Astrocyte of the cerebellum (primary cell): ENCODE measurements at regions not wholly inside any gene's neighbourhood (a gene's known extent, or its start where the extent isn't known, plus 50 kb on each side); places are given as distances from the start of the nearest gene placed in this dataset.

Source experiments
- DNase-seq: peaks from one replicate; pipeline ENCODE4 v3.0.0-alpha.2; 2011; ENCODE audit warnings: low read depth
- H3K4me3 ChIP-seq: 2 replicates; pipeline ENCODE4 v1.5.1; 2011; ENCODE audit warnings: mild to moderate bottlenecking, low read depth, low read length, moderate library complexity
- in situ Hi-C: cut with HindIII; loops from 2 replicates; pipeline ENCODE4 v1.10.0; 2017; ENCODE audit warnings: low sequenced_read_pairs
- TF ChIP-seq, protein P1 (sequence below): IDR thresholded peaks from 2 replicates; pipeline ENCODE4 v1.5.1; 2012; ENCODE audit warnings: low read length, low read depth, moderate library complexity, mild to moderate bottlenecking; ENCODE audit errors: missing control alignments

DNA sequence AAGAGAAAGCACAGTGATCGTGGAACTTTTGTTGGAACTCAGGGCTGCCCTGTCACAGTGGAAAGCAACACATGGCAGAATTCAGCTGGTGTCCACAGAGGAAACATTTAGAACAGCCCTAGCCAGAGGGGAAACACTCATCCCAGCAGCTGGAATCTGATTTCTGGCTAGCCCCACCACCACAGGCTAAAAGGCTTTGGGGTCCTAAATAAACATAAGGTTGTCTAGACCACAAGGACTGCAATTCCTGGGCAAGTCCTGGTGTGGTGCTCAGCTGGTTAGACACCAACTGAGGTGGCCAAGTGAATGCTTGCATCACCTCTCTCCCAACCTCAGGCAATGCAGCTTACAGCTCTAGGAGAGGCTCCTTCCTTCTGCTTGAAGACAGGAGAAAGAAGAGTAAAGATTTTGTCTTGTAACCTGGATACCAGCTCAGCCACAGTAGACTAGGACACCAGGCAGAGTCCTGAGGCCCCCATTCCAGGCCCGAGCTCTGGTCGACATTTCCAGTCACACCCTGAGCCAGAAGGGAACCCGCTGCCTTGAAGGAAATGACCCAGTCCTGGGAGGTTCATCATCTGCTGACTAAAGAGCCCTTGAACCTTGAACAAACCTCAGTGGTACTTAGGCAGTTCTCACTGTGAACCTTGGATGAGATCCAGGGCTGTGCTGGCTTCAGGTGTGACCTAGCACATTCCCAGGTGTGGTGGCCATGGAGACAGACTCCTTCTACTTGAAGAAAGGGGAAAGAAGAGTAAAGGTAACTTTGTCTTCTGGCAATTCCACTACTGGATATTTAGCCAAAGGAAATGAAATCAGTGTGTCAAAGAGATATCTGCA lies 85.4 kb upstream of the PLXNC1 start:
- DNase-seq: no peak
- TF ChIP-seq, protein P1, sequence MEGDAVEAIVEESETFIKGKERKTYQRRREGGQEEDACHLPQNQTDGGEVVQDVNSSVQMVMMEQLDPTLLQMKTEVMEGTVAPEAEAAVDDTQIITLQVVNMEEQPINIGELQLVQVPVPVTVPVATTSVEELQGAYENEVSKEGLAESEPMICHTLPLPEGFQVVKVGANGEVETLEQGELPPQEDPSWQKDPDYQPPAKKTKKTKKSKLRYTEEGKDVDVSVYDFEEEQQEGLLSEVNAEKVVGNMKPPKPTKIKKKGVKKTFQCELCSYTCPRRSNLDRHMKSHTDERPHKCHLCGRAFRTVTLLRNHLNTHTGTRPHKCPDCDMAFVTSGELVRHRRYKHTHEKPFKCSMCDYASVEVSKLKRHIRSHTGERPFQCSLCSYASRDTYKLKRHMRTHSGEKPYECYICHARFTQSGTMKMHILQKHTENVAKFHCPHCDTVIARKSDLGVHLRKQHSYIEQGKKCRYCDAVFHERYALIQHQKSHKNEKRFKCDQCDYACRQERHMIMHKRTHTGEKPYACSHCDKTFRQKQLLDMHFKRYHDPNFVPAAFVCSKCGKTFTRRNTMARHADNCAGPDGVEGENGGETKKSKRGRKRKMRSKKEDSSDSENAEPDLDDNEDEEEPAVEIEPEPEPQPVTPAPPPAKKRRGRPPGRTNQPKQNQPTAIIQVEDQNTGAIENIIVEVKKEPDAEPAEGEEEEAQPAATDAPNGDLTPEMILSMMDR: no peak
- in situ Hi-C loops: no loop called here
- no peak overlapping the region for H3K4me3 ChIP-seq

DNA sequence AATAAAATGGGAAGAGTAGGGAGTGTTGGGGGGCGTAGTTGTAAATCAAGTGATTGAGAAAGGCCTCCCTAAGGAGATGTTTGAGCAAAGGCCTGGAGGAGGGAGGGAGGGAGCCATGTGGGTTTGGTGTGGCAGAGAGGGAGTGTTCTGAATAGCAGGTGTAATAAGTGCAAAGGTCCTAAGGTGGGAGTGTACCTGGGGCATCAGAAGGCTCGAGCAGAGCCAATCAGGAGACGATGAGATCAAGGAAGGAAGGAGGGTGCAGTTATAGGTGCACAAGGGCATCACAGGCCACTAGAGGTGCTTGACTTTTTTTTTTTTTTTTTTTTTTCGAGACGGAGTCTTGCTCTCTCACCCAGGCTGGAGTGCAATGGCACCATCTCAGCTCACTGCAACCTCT lies 77.9 kb upstream of the PLXNC1 start:
- TF ChIP-seq, protein P1: no peak
- no peak for DNase-seq
- in situ Hi-C loops: no loop called here
- H3K4me3 ChIP-seq: no peak overlapping the region

DNA sequence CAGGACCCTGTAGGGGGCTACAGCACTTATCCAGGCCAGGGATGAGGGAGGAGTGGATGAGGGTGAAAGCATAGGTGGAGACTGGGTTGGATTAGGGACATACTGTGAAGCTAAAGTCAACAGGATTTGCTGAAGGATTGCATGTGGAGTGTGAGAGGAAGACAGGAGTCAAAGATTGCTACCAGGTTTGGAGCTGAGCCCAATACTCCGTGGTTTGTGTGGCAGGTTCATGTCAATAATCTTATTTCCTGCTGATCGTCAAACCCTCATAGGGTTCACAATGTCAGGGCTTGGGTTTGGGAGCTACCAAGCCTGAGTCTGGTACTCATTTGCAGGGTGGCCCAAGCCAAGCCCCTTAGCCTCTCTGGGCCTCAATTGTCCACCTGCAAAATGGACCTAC lies 77.1 kb upstream of the PLXNC1 start:
- in situ Hi-C loops: no loop called here
- DNase-seq: no peak
- TF ChIP-seq, protein P1: no peak
- no peak overlapping the region for H3K4me3 ChIP-seq

DNA sequence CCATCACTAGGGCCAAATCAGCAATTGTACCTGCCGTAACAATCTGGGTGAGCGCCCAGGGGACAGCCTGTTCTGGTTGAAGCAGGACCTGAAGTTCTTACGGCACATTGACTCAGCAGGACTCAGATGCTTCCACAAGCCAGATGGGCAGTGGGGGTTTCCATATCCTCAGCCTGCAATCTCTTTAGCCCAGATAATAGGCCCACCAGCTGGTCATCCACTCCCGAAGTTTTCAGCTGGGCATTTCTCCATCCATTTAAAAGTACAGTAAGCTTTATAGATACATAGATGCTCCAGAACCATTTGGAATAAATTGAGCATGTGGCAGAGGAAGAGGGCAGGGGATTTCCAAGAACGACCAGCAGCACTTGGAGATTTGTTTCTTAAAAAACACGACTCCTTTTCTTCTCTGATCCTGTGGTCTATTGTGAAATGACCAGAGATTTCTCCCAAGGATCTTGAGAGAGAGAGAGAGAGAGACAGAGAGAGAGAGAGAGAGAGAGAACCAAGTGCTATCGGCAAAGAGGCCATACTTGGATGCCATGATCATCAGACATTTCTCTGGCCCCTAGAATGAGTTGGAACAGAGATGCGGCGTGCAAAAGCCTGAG lies 74.8 kb upstream of the PLXNC1 start:
- DNase-seq: no peak
- TF ChIP-seq, protein P1: no peak
- H3K4me3 ChIP-seq: no peak overlapping the region
- in situ Hi-C loops: no loop called here

DNA sequence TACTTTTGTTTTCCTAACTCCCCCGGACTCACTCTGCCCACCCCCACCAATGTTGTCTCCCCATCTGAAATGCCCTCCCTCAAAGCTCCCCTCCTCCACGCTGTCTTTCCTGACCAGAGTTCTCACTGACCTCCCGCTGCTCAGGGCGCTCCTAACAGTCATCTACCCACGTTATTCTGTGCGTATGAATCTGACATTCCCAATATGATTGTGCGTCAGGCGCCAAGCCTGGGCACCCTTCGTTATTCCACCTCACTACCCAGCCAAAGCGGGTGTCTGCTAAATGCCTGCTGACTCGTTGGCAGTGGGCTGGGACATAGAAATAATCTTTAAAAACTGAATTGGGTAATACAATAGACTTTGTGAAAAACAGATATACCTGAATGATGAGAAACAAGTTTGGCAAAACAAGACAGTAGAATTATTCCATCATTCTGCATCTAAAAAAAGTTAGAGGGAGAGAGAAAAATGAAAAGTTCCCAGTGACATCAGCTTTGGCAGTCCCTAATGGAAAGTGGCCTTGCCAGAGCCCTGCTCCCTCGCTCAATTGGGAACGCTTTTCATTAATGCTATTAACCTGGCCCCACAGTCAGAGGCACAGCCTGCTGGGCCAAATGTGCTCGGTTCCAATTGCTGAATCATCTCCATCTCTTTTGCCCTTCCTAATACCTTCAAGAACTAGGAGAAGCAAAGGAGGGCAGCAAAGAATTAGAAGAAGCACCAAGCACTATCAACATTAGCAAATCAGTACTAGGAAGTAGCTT lies 74.0 kb upstream of the PLXNC1 start:
- TF ChIP-seq, protein P1: no peak
- no peak overlapping the region for H3K4me3 ChIP-seq
- DNase-seq: no peak
- in situ Hi-C loops: no loop called here

DNA sequence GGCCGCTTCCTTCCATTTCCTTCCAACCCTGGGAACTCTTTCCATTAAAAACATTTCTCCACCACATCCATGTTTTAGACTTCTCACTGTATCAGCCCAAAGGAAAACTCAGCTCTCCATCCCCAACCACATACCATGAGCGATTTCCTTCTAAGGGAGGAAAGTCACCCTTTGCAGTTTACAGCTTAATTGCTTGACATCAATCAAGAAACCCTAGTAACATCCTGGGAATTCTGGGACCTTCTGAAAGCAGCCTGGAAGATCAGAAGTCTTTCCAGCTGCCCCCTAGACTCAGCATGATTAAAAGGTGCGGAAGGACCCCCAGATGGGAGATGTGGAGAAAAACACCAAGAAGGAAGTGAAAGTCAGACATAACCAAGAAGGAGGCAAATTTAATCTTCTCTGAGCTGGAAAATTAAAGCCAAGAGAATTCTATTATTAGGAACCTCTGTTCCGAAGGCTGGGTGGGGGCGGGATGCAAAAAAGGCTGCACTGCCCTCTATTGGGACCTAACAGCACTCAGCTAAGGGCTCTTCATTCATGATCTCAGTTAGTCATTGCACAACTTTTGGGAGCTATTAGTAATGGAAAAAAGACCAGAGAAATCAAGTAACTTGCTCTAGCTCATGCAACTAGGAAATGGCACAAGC lies 73.3 kb upstream of the PLXNC1 start:
- in situ Hi-C loops: loop anchor here (25.0 kb wide), 1 partner anchor 338 kb away; no protein-coding TSS in a partner anchor
- DNase-seq: peak; percentile 62
- TF ChIP-seq, protein P1: peak; percentile 76
- no peak overlapping the region for H3K4me3 ChIP-seq
